ENCODE measurements at regions not wholly inside any gene's neighbourhood (a gene's known extent, or its start where the extent isn't known, plus 50 kb on each side); places are given as distances from the start of the nearest gene placed in this dataset.

GRCh38 chr5:155089643-155090042 is 76.1 kb downstream of the KIF4B start:
- no peaks in the 10 kb centered on the region for H4K20me1 ChIP-seq
- no peaks in the 10 kb centered on the region for H3K27me3 ChIP-seq
- H3K9me3 ChIP-seq = peaks cover 11% of the 10 kb centered on the region
- no peaks in the 10 kb centered on the region for H3K36me3 ChIP-seq
- TF ChIP-seq Cebpa-rat (IDR thresholded peaks at IDR 0.05) = no peak
- H3K27ac ChIP-seq = no peak overlapping the region
- no peaks in the 10 kb centered on the region for H3K4me1 ChIP-seq
- no peak overlapping the region for H3K9ac ChIP-seq
- no peak overlapping the region for H3K4me3 ChIP-seq
- H3K4me2 ChIP-seq = no peak overlapping the region

- Histone ChIP-seq H3K27ac (no peak overlapping the region), H3K4me2 (no peak overlapping the region), H3K4me1 (no peaks in the 10 kb centered on the region), H3K36me3 (no peaks in the 10 kb centered on the region), H3K4me3 (no peak overlapping the region), H3K9me3 (peaks cover 11% of the 10 kb centered on the region), H3K9ac (no peak overlapping the region), H3K27me3 (no peaks in the 10 kb centered on the region), H4K20me1 (no peaks in the 10 kb centered on the region)
- TF ChIP-seq Cebpa-rat (IDR thresholded peaks at IDR 0.05) = no peak
Measured at GRCh38 chr5:155091063-155091648, 77.6 kb downstream of the KIF4B start.

- Histone ChIP-seq H4K20me1 (no peaks in the 10 kb centered on the region), H3K4me1 (no peaks in the 10 kb centered on the region), H3K4me2 (no peak overlapping the region), H3K9me3 (peaks cover 11% of the 10 kb centered on the region), H3K9ac (no peak overlapping the region), H3K27me3 (no peaks in the 10 kb centered on the region), H3K27ac (no peak overlapping the region), H3K4me3 (no peak overlapping the region), H3K36me3 (no peaks in the 10 kb centered on the region)
- no peak for TF ChIP-seq Cebpa-rat (IDR thresholded peaks at IDR 0.05)
Measured at GRCh38 chr5:155091768-155092717, 78.5 kb downstream of the KIF4B start.

- no peaks in the 10 kb centered on the region for H3K36me3 ChIP-seq
- H4K20me1 ChIP-seq = no peaks in the 10 kb centered on the region
- no peak overlapping the region for H3K4me2 ChIP-seq
- H3K27ac ChIP-seq = no peak overlapping the region
- no peak overlapping the region for H3K9ac ChIP-seq
- H3K4me3 ChIP-seq = no peak overlapping the region
- H3K9me3 ChIP-seq = peaks cover 11% of the 10 kb centered on the region
- no peaks in the 10 kb centered on the region for H3K27me3 ChIP-seq
- TF ChIP-seq Cebpa-rat (IDR thresholded peaks at IDR 0.05) = no peak
- no peaks in the 10 kb centered on the region for H3K4me1 ChIP-seq
Measured at GRCh38 chr5:155094455-155094854, 80.9 kb downstream of the KIF4B start.

GRCh38 chr5:155097995-155098394 is 84.4 kb downstream of the KIF4B start:
- no peak for TF ChIP-seq Cebpa-rat (IDR thresholded peaks at IDR 0.05)
- H4K20me1 ChIP-seq = no peaks in the 10 kb centered on the region
- H3K36me3 ChIP-seq = no peaks in the 10 kb centered on the region
- no peak overlapping the region for H3K9ac ChIP-seq
- no peak overlapping the region for H3K4me3 ChIP-seq
- no peak overlapping the region for H3K27ac ChIP-seq
- H3K4me2 ChIP-seq = no peak overlapping the region
- peaks cover 11% of the 10 kb centered on the region for H3K9me3 ChIP-seq
- H3K4me1 ChIP-seq = no peaks in the 10 kb centered on the region
- H3K27me3 ChIP-seq = no peaks in the 10 kb centered on the region

- no peaks in the 10 kb centered on the region for H3K27me3 ChIP-seq
- H3K4me3 ChIP-seq = no peak overlapping the region
- H3K27ac ChIP-seq = no peak overlapping the region
- no peaks in the 10 kb centered on the region for H3K36me3 ChIP-seq
- TF ChIP-seq Cebpa-rat (IDR thresholded peaks at IDR 0.05) = no peak
- no peak overlapping the region for H3K4me2 ChIP-seq
- H3K4me1 ChIP-seq = no peaks in the 10 kb centered on the region
- no peaks in the 10 kb centered on the region for H4K20me1 ChIP-seq
- H3K9me3 ChIP-seq = peaks cover 6% of the 10 kb centered on the region
- H3K9ac ChIP-seq = no peak overlapping the region
Measured at GRCh38 chr5:155098433-155098832, 84.9 kb downstream of the KIF4B start.

GRCh38 chr5:155101697-155102096 is 88.1 kb downstream of the KIF4B start:
- Histone ChIP-seq H3K4me1 (no peaks in the 10 kb centered on the region), H4K20me1 (no peaks in the 10 kb centered on the region), H3K27me3 (no peaks in the 10 kb centered on the region), H3K9ac (no peak overlapping the region), H3K4me3 (no peak overlapping the region), H3K4me2 (no peak overlapping the region), H3K9me3 (no peaks in the 10 kb centered on the region), H3K27ac (no peak overlapping the region), H3K36me3 (no peaks in the 10 kb centered on the region)
- no peak for TF ChIP-seq Cebpa-rat (IDR thresholded peaks at IDR 0.05)

GRCh38 chr5:155103146-155103545 is 89.6 kb downstream of the KIF4B start:
- no peaks in the 10 kb centered on the region for H3K9me3 ChIP-seq
- H3K27ac ChIP-seq = no peak overlapping the region
- no peaks in the 10 kb centered on the region for H3K4me1 ChIP-seq
- no peak for TF ChIP-seq Cebpa-rat (IDR thresholded peaks at IDR 0.05)
- no peak overlapping the region for H3K4me2 ChIP-seq
- H3K9ac ChIP-seq = no peak overlapping the region
- no peak overlapping the region for H3K4me3 ChIP-seq
- no peaks in the 10 kb centered on the region for H4K20me1 ChIP-seq
- H3K27me3 ChIP-seq = no peaks in the 10 kb centered on the region
- H3K36me3 ChIP-seq = no peaks in the 10 kb centered on the region

GRCh38 chr5:155104441-155104840 is 90.9 kb downstream of the KIF4B start:
- H3K27me3 ChIP-seq = no peaks in the 10 kb centered on the region
- H4K20me1 ChIP-seq = no peaks in the 10 kb centered on the region
- no peak overlapping the region for H3K4me2 ChIP-seq

GRCh38 chr5:155106221-155106620 is 92.7 kb downstream of the KIF4B start:
- TF ChIP-seq Cebpa-rat (IDR thresholded peaks at IDR 0.05) = no peak
- H4K20me1 ChIP-seq = no peaks in the 10 kb centered on the region
- no peak overlapping the region for H3K4me3 ChIP-seq
- no peaks in the 10 kb centered on the region for H3K4me1 ChIP-seq
- no peaks in the 10 kb centered on the region for H3K9me3 ChIP-seq
- no peak overlapping the region for H3K9ac ChIP-seq
- no peaks in the 10 kb centered on the region for H3K36me3 ChIP-seq
- H3K27me3 ChIP-seq = no peaks in the 10 kb centered on the region
- H3K27ac ChIP-seq = no peak overlapping the region
- no peak overlapping the region for H3K4me2 ChIP-seq

More at GRCh38 chr5:155104441-155104840, 90.9 kb downstream of the KIF4B start:
- H3K4me1 ChIP-seq = no peaks in the 10 kb centered on the region
- H3K9me3 ChIP-seq = no peaks in the 10 kb centered on the region
- H3K4me3 ChIP-seq = no peak overlapping the region
- no peaks in the 10 kb centered on the region for H3K36me3 ChIP-seq
- H3K27ac ChIP-seq = no peak overlapping the region
- H3K9ac ChIP-seq = no peak overlapping the region
- TF ChIP-seq Cebpa-rat (IDR thresholded peaks at IDR 0.05) = no peak

Data from BLaER1 (cell line).